NCI-H526 treated with DMSO at 0.1 percent for 48 hours (cell line): ENCODE measurements at regions not wholly inside any gene's neighbourhood (a gene's known extent, or its start where the extent isn't known, plus 50 kb on each side); places are given as distances from the start of the nearest gene placed in this dataset.
A peak's percentile ranks its signal among the peaks of the same experiment; 100 is the strongest.

Source experiments
- DNase-seq: peaks from one replicate; lab custom pipeline; 2025; lab: John Stamatoyannopoulos, UW

GRCh38 chr1:87926131-87926830 lies 597.6 kb downstream of the LMO4 start:
- no peak for DNase-seq

GRCh38 chr1:87926921-87927320 lies 598.2 kb downstream of the LMO4 start:
- no peak for DNase-seq

GRCh38 chr1:87927391-87928280 lies 599.0 kb downstream of the LMO4 start:
- no peak for DNase-seq

GRCh38 chr1:87928623-87929022 lies 599.9 kb downstream of the LMO4 start:
- DNase-seq, result no peak

GRCh38 chr1:87929906-87930305 lies 601.2 kb downstream of the LMO4 start:
- DNase-seq, result no peak

- no peak for DNase-seq
Measured at GRCh38 chr1:87930796-87931195, 602.1 kb downstream of the LMO4 start.

- no peak for DNase-seq
Measured at GRCh38 chr1:87933171-87933570, 604.5 kb downstream of the LMO4 start.

GRCh38 chr1:87935130-87935529 lies 606.5 kb downstream of the LMO4 start:
- no peak for DNase-seq

GRCh38 chr1:87937831-87938395 lies 609.2 kb downstream of the LMO4 start:
- peak; percentile 37 for DNase-seq

- no peak for DNase-seq
Measured at GRCh38 chr1:87938631-87939030, 610.0 kb downstream of the LMO4 start.

GRCh38 chr1:87939444-87939843 lies 610.8 kb downstream of the LMO4 start:
- no peak for DNase-seq

- no peak for DNase-seq
Measured at GRCh38 chr1:87940421-87940820, 611.7 kb downstream of the LMO4 start.

- no peak for DNase-seq
Measured at GRCh38 chr1:87941337-87941946, 612.8 kb downstream of the LMO4 start.

- DNase-seq, result no peak
Measured at GRCh38 chr1:87942165-87942564, 613.5 kb downstream of the LMO4 start.

GRCh38 chr1:87949711-87950110 lies 621.0 kb downstream of the LMO4 start:
- DNase-seq, result no peak

- DNase-seq, result no peak
Measured at GRCh38 chr1:87950369-87950768, 621.7 kb downstream of the LMO4 start.

GRCh38 chr1:87951409-87951808 lies 622.7 kb downstream of the LMO4 start:
- DNase-seq, result no peak

GRCh38 chr1:87951852-87952251 lies 623.2 kb downstream of the LMO4 start:
- no peak for DNase-seq

GRCh38 chr1:87953121-87953520 lies 624.4 kb downstream of the LMO4 start:
- no peak for DNase-seq

GRCh38 chr1:87953732-87954344 lies 625.2 kb downstream of the LMO4 start:
- peak; percentile 53 for DNase-seq

GRCh38 chr1:87955038-87955437 lies 626.4 kb downstream of the LMO4 start:
- no peak for DNase-seq

- DNase-seq, result no peak
Measured at GRCh38 chr1:87956072-87956471, 627.4 kb downstream of the LMO4 start.
